K562 (cell line): ENCODE measurements at regions not wholly inside any gene's neighbourhood (a gene's known extent, or its start where the extent isn't known, plus 50 kb on each side); places are given as distances from the start of the nearest gene placed in this dataset.

ENCODE experiments used
- ATAC-seq: fragments of 200-7000 bp; cut with Tn5 transposase; 3 replicates; pipeline ENCODE4 v1.9.1; 2020; ENCODE audit warnings: moderate library complexity
- BruUV-seq: library from RNA; stranded (reverse); fragments of 400-500 nt; replicated peaks from 2 replicates; lab custom pipeline; 2021; lab: Mats Ljungman, UMichigan
- CTCF ChIA-PET: fragments of 300-600 bp; formaldehyde crosslinking; extraction: SDS; loops from one replicate; lab custom pipeline; 2021; ENCODE audit warnings: low intra/inter-chr PET ratio; lab: Yijun Ruan, JAX
- POLR2A ChIA-PET: fragments of 300-600, 350-650 bp; sonication (Branson Sonifier 250); formaldehyde crosslinking; extraction: SDS; loops from one replicate; lab custom pipeline; 2021; ENCODE audit warnings: antibody characterized with exemption, inconsistent platforms; lab: Yijun Ruan, JAX
- DNase-seq, 4 experiments: peaks; one replicate each; pipeline versions ENCODE4 v3.0.0 to v3.0.0-alpha.2; 2011 to 2018; ENCODE audit warnings: low spot score in 3 of 4, mixed read lengths in 3 of 4; ENCODE audit errors: extremely low read depth in 1 of 4
- FAIRE-seq: peaks from 2 replicates; lab custom pipeline; 2011; peaks lifted over from hg19 to GRCh38; lab: Jason Lieb, UNC
- H2AFZ ChIP-seq: 2 replicates; pipeline ENCODE4 v1.6.0; 2011; ENCODE audit warnings: low read depth, low read length, control low read depth, inconsistent platforms
- H3K27ac ChIP-seq: fragments of 200-600 bp; 3 replicates; pipeline ENCODE4 v1.8.0; 2011; ENCODE audit warnings: low read depth, mild to moderate bottlenecking, control low read depth, inconsistent platforms, low read length, moderate library complexity, mixed read lengths; ENCODE audit errors: extremely low read depth
- H3K27me3 ChIP-seq, 2 experiments: fragments of 300-600 bp in 1 of 2; 2 replicates in 1 of 2; 3 replicates in 1 of 2; pipeline versions ENCODE4 v1.6.0 to v1.8.0; 2011; ENCODE audit warnings: inconsistent platforms in 2 of 2, low read length in 2 of 2, mild to moderate bottlenecking in 1 of 2, mixed read lengths in 1 of 2, moderate library complexity in 1 of 2; ENCODE audit not compliant: control insufficient read depth in 2 of 2, insufficient read depth in 2 of 2
- H3K36me3 ChIP-seq: fragments of 300-600 bp; 3 replicates; pipeline ENCODE4 v1.8.0; 2011; ENCODE audit warnings: mild to moderate bottlenecking, low read length, inconsistent platforms; ENCODE audit not compliant: control insufficient read depth, insufficient read depth
- H3K4me1 ChIP-seq, 2 experiments: fragments of 200-600 bp in 1 of 2; replicated peaks in 1 of 2; 2 replicates in 1 of 2; 3 replicates in 1 of 2; pipeline versions ENCODE4 v1.5.1 to v1.8.0; 2011; ENCODE audit warnings: inconsistent platforms in 2 of 2, low read length in 2 of 2, mild to moderate bottlenecking in 1 of 2, mixed read lengths in 1 of 2, moderate library complexity in 1 of 2; ENCODE audit not compliant: control insufficient read depth in 2 of 2, insufficient read depth in 2 of 2
- H3K4me2 ChIP-seq: 2 replicates; pipeline ENCODE4 v1.6.1; 2011; ENCODE audit warnings: low read length, control low read depth, inconsistent platforms, mixed read lengths; ENCODE audit not compliant: insufficient read depth
- H3K4me3 ChIP-seq: fragments of 200-600 bp; sonication (generic), shearing (Covaris generic); 2 replicates; pipeline ENCODE4 v1.5.1; 2016; ENCODE audit warnings: control low read depth, inconsistent platforms
- H3K79me2 ChIP-seq: fragments of 200-600 bp; 3 replicates; pipeline ENCODE4 v1.8.0; 2011; ENCODE audit warnings: low read length, inconsistent platforms; ENCODE audit not compliant: control insufficient read depth, insufficient read depth
- H3K9ac ChIP-seq, 2 experiments: 2 replicates each; pipeline versions ENCODE4 v1.6.0 to v1.6.1; 2011; ENCODE audit warnings: low read depth in 2 of 2, low read length in 2 of 2, control low read depth in 1 of 2, inconsistent platforms in 1 of 2, mild to moderate bottlenecking in 1 of 2, mixed read lengths in 1 of 2; ENCODE audit not compliant: insufficient read depth in 1 of 2
- H3K9me1 ChIP-seq: one replicate; pipeline ENCODE4 v1.6.0; 2011; ENCODE audit warnings: inconsistent platforms, mild to moderate bottlenecking, low read length, moderate library complexity; ENCODE audit not compliant: control insufficient read depth, insufficient read depth
- H3K9me3 ChIP-seq: replicated peaks from 2 replicates; pipeline ENCODE4 v1.5.1; 2011; ENCODE audit warnings: low read depth, low read length, inconsistent platforms; ENCODE audit not compliant: control insufficient read depth, insufficient read depth
- H4K20me1 ChIP-seq: replicated peaks from 2 replicates; pipeline ENCODE4 v1.6.1; 2011; ENCODE audit warnings: low read length, inconsistent platforms, mixed read lengths; ENCODE audit not compliant: control insufficient read depth, insufficient read depth
- ASH1L ChIP-seq: fragments of 450-650 bp; IDR thresholded peaks from 2 replicates; pipeline ENCODE4 v1.6.1; 2018; ENCODE audit warnings: borderline replicate concordance, mild to moderate bottlenecking, low read depth; ENCODE audit not compliant: partially characterized antibody
- GMEB1 ChIP-seq: fragments of 250-450 bp; sonication (Bioruptor Pico); IDR thresholded peaks from 2 replicates; pipeline ENCODE4 v1.4.0; 2020; ENCODE audit warnings: mild to moderate bottlenecking
- NCOR1 ChIP-seq: fragments of 450-650 bp; IDR thresholded peaks from 2 replicates; pipeline ENCODE4 v1.6.1; 2016; ENCODE audit warnings: mild to moderate bottlenecking, moderate library complexity
- TCF7 ChIP-seq: sonication (generic); IDR thresholded peaks from 2 replicates; pipeline ENCODE4 v1.6.1; 2016; ENCODE audit warnings: antibody characterized with exemption, borderline replicate concordance
- ZBTB49 ChIP-seq: sonication (generic); formaldehyde crosslinking; IDR thresholded peaks from 2 replicates; pipeline ENCODE4 v1.8.0; 2022; ENCODE audit warnings: missing genetic modification reagents, mild to moderate bottlenecking, borderline replicate concordance
- ZNF277 ChIP-seq: fragments of 250-450 bp; sonication (Bioruptor Pico); IDR thresholded peaks from 2 replicates; pipeline ENCODE4 v1.8.0; 2022; ENCODE audit warnings: inconsistent platforms, mild to moderate bottlenecking, moderate library complexity, borderline replicate concordance
- ZNF696 ChIP-seq: fragments of 250-450 bp; sonication (Bioruptor Pico); conservative IDR thresholded peaks from 2 replicates; pipeline ENCODE4 v1.4.0; 2020; ENCODE audit warnings: mild to moderate bottlenecking, moderate library complexity
- ZNF707 ChIP-seq: fragments of 250-450 bp; sonication (Bioruptor Pico); conservative IDR thresholded peaks from 2 replicates; pipeline ENCODE4 v1.8.0; 2022; ENCODE audit warnings: inconsistent platforms, mild to moderate bottlenecking, moderate library complexity
- ZZZ3 ChIP-seq: fragments of 450-650 bp; IDR thresholded peaks from 2 replicates; pipeline ENCODE4 v1.6.1; 2016; ENCODE audit warnings: antibody characterized with exemption, mild to moderate bottlenecking, moderate library complexity
- WGBS: fragments of 100-300 bp; shearing (Covaris generic); methylation state at CpG from one replicate; pipeline ENCODE4 v1.1.6; 2016; ENCODE audit warnings: low coverage, mixed read lengths; ENCODE audit not compliant: insufficient coverage; ENCODE audit errors: missing lambda C conversion rate; 5-methylcytosine and 5-hydroxymethylcytosine counted together
- in situ Hi-C: fragments of 300-500 bp; cut with MboI; formaldehyde crosslinking; loops from 4 replicates; pipeline ENCODE4 v1.15.0; 2018; ENCODE audit warnings: inconsistent platforms, mixed read lengths
- intact Hi-C: fragments of 100-400 bp; cut with micrococcal nuclease; formaldehyde crosslinking; loops from 2 replicates; pipeline ENCODE4 v1.14.2; 2022

GRCh38 chr2:238785528-238785860 lies 62.4 kb upstream of the TWIST2 start:
- Histone ChIP-seq H2AFZ (no peak overlapping the region), H3K27ac (no peak overlapping the region), H3K4me3 (no peak overlapping the region), H3K9me3 (no peaks in the 10 kb centered on the region), H3K9ac (no peak overlapping the region; a peak in 1 of 4 replicates), H3K36me3 (no peaks in the 10 kb centered on the region), H4K20me1 (no peaks in the 10 kb centered on the region; the same call in 1 of the 2 replicates), H3K27me3 (peaks cover 14 to 46% of the 10 kb centered on the region in 2 experiments), H3K79me2 (no peaks in the 10 kb centered on the region), H3K9me1 (no peaks in the 10 kb centered on the region), H3K4me2 (no peak overlapping the region), H3K4me1 (no peaks in the 10 kb centered on the region)
- ChIA-PET CTCF (no interaction called here), POLR2A (interaction anchor here (0.6 to 0.7 kb wide), 4 partner anchors 14 to 1341 kb away, joined by 3 to 4 read pairs (median 4); no protein-coding TSS in a partner anchor)
- FAIRE-seq (no peak), ATAC-seq (no peak), DNase-seq (no peak)
- BruUV-seq = no TSS peak
- intact Hi-C loops (loop anchor here (5.0 to 10.0 kb wide), 3 partner anchors 63 to 431 kb away; no protein-coding TSS in a partner anchor), in situ Hi-C loops (loop anchor here (25.0 kb wide), 1 partner anchor 423 kb away; no protein-coding TSS in a partner anchor)
- WGBS = 0% methylated on average over 2 of the region's 9 CpGs
- TF ChIP-seq ZZZ3 (no peak), ASH1L (no peak), ZNF277 (no peak), NCOR1 (no peak), ZNF696 (CRISPR knock-in tag) (no peak), GMEB1 (no peak), TCF7 (no peak), ZBTB49 (CRISPR knock-in tag) (no peak), ZNF707 (CRISPR knock-in tag) (no peak)
